ENCODE measurements at regions not wholly inside any gene's neighbourhood (a gene's known extent, or its start where the extent isn't known, plus 50 kb on each side); places are given as distances from the start of the nearest gene placed in this dataset.

DNA sequence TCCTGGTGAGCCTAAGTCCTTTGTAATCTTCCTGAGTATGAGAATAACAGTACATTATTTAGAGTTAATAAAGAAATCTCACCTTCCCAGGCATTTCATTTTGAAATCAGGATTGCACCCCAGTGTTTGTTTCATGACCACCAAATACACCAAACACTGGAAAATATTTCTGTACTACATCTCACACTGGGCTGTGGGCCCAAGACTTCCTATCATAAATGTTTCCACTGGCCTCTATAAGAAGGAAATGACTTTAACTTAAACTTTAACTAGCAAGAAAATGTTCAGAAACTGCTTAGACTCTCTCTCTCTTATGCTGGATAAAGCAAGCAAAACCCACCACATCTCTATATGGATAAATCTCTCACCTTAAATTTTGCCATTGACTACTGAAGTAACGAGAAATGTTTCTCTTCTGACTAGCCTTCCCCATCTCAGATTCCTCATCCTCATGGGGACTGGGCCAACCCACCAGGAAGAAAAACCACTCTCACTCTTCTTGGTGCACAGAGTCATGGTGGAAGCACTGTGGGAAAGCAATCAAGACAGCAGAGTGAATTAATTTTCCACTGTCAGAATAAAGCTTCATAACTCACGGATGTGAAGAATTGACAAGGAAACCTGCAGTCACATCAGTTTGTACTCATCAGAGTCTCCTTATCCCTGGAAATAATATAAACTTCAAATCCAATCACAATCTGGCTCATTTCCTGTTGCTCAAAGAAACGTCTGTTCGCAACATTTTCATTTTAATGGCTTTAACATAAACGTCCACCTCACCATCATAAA, 859.6 kb downstream of the EPHA3 start:
- Mint-ChIP-seq H3K27ac (ENCODE audit: low read depth, unreplicated experiment) (no peak overlapping the region), H3K4me3 (ENCODE audit: unreplicated experiment) (no peak overlapping the region), H3K36me3 (ENCODE audit: insufficient read depth, unreplicated experiment) (no peaks in the 10 kb centered on the region), H3K27me3 (ENCODE audit: insufficient read depth, unreplicated experiment) (no peaks in the 10 kb centered on the region), H3K4me1 (ENCODE audit: insufficient read depth, unreplicated experiment) (peaks cover 7% of the 10 kb centered on the region), H3K9me3 (ENCODE audit: unreplicated experiment) (peaks cover 14% of the 10 kb centered on the region)
- TF ChIP-seq, protein P1, sequence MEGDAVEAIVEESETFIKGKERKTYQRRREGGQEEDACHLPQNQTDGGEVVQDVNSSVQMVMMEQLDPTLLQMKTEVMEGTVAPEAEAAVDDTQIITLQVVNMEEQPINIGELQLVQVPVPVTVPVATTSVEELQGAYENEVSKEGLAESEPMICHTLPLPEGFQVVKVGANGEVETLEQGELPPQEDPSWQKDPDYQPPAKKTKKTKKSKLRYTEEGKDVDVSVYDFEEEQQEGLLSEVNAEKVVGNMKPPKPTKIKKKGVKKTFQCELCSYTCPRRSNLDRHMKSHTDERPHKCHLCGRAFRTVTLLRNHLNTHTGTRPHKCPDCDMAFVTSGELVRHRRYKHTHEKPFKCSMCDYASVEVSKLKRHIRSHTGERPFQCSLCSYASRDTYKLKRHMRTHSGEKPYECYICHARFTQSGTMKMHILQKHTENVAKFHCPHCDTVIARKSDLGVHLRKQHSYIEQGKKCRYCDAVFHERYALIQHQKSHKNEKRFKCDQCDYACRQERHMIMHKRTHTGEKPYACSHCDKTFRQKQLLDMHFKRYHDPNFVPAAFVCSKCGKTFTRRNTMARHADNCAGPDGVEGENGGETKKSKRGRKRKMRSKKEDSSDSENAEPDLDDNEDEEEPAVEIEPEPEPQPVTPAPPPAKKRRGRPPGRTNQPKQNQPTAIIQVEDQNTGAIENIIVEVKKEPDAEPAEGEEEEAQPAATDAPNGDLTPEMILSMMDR (IDR thresholded peaks at IDR 0.05; ENCODE audit: unreplicated experiment): no peak
- intact Hi-C loops (cut with micrococcal nuclease): no loop called here
- DNase-seq (ENCODE audit: unreplicated experiment): no peak
- no TSS peak for BruUV-seq (replicated peaks)
- ChIA-PET CTCF (interaction anchor here (0.5 to 1.4 kb wide), 4 partner anchors 9 to 659 kb away, joined by 3 to 4 read pairs (median 4); no protein-coding TSS in a partner anchor), POLR2A (interaction anchor here (0.6 kb wide), 1 partner anchor 1559 kb away, joined by 3 read pairs; no protein-coding TSS in a partner anchor)

- CTCF ChIA-PET: no interaction called here
- no peak for DNase-seq (ENCODE audit: unreplicated experiment)
- Mint-ChIP-seq H3K36me3 (ENCODE audit: insufficient read depth, unreplicated experiment) (no peaks in the 10 kb centered on the region), H3K4me3 (ENCODE audit: unreplicated experiment) (no peak overlapping the region), H3K9me3 (ENCODE audit: unreplicated experiment) (peaks cover 14% of the 10 kb centered on the region), H3K27ac (ENCODE audit: low read depth, unreplicated experiment) (no peak overlapping the region), H3K4me1 (ENCODE audit: insufficient read depth, unreplicated experiment) (no peaks in the 10 kb centered on the region), H3K27me3 (ENCODE audit: insufficient read depth, unreplicated experiment) (no peaks in the 10 kb centered on the region)
- BruUV-seq (replicated peaks): no TSS peak
- intact Hi-C loops (cut with micrococcal nuclease): no loop called here
- POLR2A ChIA-PET: no interaction called here
- TF ChIP-seq, protein P1 (IDR thresholded peaks at IDR 0.05; ENCODE audit: unreplicated experiment): no peak
These were observed 863.9 kb downstream of the EPHA3 start for GRCh38 chr3:89971329-89971728.

DNA sequence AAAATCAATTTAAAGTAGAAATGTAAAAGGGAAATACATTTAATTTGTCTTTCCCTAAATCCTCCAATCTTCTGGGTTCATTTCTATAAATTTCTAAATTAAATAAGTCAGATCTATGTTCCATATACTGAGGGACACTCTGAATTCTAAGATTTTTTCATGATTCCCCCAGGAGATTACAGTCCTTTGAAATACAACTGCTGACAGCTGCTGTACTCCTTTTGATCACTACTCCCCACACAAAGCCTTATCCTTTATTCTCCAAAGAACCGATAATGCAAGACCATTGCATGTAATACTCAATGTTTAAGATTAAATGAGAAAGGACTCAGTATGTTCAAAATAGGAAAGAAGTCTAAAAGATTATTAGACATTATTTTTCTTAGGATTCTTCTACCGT, 865.7 kb downstream of the EPHA3 start:
- BruUV-seq (replicated peaks): no TSS peak
- Mint-ChIP-seq H3K4me1 (ENCODE audit: insufficient read depth, unreplicated experiment) (no peaks in the 10 kb centered on the region), H3K27me3 (ENCODE audit: insufficient read depth, unreplicated experiment) (no peaks in the 10 kb centered on the region), H3K36me3 (ENCODE audit: insufficient read depth, unreplicated experiment) (no peaks in the 10 kb centered on the region), H3K27ac (ENCODE audit: low read depth, unreplicated experiment) (no peak overlapping the region), H3K9me3 (ENCODE audit: unreplicated experiment) (peaks cover 3% of the 10 kb centered on the region), H3K4me3 (ENCODE audit: unreplicated experiment) (no peak overlapping the region)
- intact Hi-C loops (cut with micrococcal nuclease): no loop called here
- CTCF ChIA-PET: no interaction called here
- no peak for DNase-seq (ENCODE audit: unreplicated experiment)
- TF ChIP-seq, protein P1 (IDR thresholded peaks at IDR 0.05; ENCODE audit: unreplicated experiment): no peak
- POLR2A ChIA-PET: no interaction called here

DNA sequence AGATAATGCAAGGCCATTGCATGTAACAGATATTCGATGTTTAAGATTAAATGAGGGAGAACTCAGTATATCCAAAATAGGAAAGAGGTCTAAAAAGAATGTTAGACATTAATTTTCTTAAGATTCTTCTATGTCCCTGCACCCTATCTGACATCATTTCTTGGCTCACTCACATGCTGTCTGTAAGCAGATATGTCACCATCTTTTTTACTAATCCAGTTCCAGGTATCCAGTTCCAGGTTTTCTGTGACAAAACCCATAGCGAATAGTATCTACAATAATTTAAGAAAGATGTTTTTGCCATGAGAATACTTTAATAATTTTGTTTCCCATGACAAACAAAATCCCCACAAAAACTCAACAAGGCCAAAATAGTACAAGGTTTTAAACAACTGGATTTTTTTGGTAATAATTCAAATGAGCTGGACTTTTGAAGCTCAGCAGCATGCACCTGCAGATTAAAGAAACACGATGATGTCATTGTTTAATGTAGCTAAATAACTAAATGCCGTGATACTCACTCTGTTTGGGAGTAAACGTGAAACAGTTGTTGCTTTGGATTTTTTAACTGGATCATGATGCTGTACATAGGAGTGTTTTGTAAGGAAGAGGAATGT, 867.6 kb downstream of the EPHA3 start:
- Mint-ChIP-seq H3K27me3 (ENCODE audit: insufficient read depth, unreplicated experiment) (no peaks in the 10 kb centered on the region), H3K27ac (ENCODE audit: low read depth, unreplicated experiment) (no peak overlapping the region), H3K36me3 (ENCODE audit: insufficient read depth, unreplicated experiment) (no peaks in the 10 kb centered on the region), H3K4me3 (ENCODE audit: unreplicated experiment) (no peak overlapping the region), H3K9me3 (ENCODE audit: unreplicated experiment) (no peaks in the 10 kb centered on the region), H3K4me1 (ENCODE audit: insufficient read depth, unreplicated experiment) (no peaks in the 10 kb centered on the region)
- no TSS peak for BruUV-seq (replicated peaks)
- intact Hi-C loops (cut with micrococcal nuclease): no loop called here
- ChIA-PET CTCF (interaction anchor here (0.6 kb wide), 1 partner anchor 752 kb away, joined by 3 read pairs; no protein-coding TSS in a partner anchor), POLR2A (no interaction called here)
- DNase-seq (ENCODE audit: unreplicated experiment): no peak
- TF ChIP-seq, protein P1 (IDR thresholded peaks at IDR 0.05; ENCODE audit: unreplicated experiment): no peak
